Activated CD4-positive, alpha-beta T cell treated with anti-CD3 and anti-CD28 coated beads for 36 hours (primary cell): ENCODE measurements at regions not wholly inside any gene's neighbourhood (a gene's known extent, or its start where the extent isn't known, plus 50 kb on each side); places are given as distances from the start of the nearest gene placed in this dataset.

Experiments
- ATAC-seq: fragments of 200-7000 bp; cut with Tn5 transposase; one replicate; pipeline ENCODE4 v1.10.0; 2021; ENCODE audit warnings: mild to moderate bottlenecking, moderate library complexity
- CTCF ChIA-PET: fragments of 350-600 bp; sonication (Branson Sonifier 250); formaldehyde crosslinking; loops from one replicate; lab custom pipeline; 2021; ENCODE audit warnings: antibody characterized with exemption; lab: Charles Lee
- POLR2A ChIA-PET: fragments of 350-600 bp; sonication (Branson Sonifier 250); formaldehyde crosslinking; loops from one replicate; lab custom pipeline; 2021; ENCODE audit warnings: antibody characterized with exemption, inconsistent platforms; lab: Charles Lee
- DNase-seq: peaks from one replicate; pipeline ENCODE4 v3.0.0-alpha.2; 2020
- H3K27ac Mint-ChIP-seq: one replicate; pipeline ENCODE4 v1.8.0; 2021; ENCODE audit warnings: mixed read lengths
- H3K27me3 Mint-ChIP-seq: one replicate; pipeline ENCODE4 v1.8.0; 2021; ENCODE audit warnings: mixed read lengths
- H3K36me3 Mint-ChIP-seq: one replicate; pipeline ENCODE4 v1.8.0; 2021; ENCODE audit warnings: low read depth, mixed read lengths
- H3K4me1 Mint-ChIP-seq: one replicate; pipeline ENCODE4 v1.8.0; 2021; ENCODE audit warnings: mixed read lengths
- H3K4me3 Mint-ChIP-seq: one replicate; pipeline ENCODE4 v1.8.0; 2021; ENCODE audit warnings: mild to moderate bottlenecking, moderate library complexity, mixed read lengths
- H3K9me3 Mint-ChIP-seq: one replicate; pipeline ENCODE4 v1.8.0; 2021; ENCODE audit warnings: low read depth, mixed read lengths
- intact Hi-C, 2 experiments: fragments of 100-400 bp; cut with DNase I in 1 of 2; cut with micrococcal nuclease in 1 of 2; formaldehyde crosslinking; loops; one replicate each; pipeline versions ENCODE4 v1.14.2 to v1.15.1; 2022 to 2024; cut with DNase I, micrococcal nuclease

DNA sequence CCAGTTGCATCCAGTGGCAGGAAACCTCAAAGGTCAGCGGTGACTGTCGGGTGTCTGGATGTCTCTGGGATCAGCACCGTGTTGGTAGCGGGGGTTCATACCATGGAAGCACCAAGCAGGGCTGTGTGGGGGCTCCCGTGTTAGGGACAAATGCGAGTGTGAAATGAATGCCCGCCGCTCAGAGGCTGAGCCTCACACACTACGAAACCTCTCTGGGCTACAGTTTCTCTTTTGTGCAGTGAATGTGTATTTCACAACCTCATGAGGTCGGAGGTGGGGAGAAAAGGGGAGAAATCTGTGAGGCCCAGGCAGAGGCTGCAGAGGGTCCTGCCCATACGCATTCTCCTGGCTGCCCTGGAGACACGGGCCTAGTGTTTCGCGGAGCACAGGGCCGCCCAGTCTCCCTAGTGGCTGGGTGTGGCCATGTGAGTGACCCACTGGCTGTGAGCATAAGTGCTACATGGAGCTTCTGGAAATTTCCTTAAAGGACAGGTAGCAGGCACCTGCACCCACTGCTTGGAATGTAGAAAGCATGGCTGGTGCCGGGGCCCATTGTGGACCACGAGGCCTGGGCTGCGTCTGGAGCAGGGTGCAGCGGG is 138.0 kb upstream of the GLI2 start:
- Mint-ChIP-seq H3K9me3 (no peaks in the 10 kb centered on the region), H3K4me1 (no peaks in the 10 kb centered on the region), H3K27ac (no peak overlapping the region), H3K4me3 (no peak overlapping the region), H3K36me3 (no peaks in the 10 kb centered on the region), H3K27me3 (no peaks in the 10 kb centered on the region)
- intact Hi-C loops = no loop called here
- CTCF ChIA-PET = no interaction called here
- ATAC-seq (no peak), DNase-seq (no peak)
- POLR2A ChIA-PET = no interaction called here

- Mint-ChIP-seq H3K27me3 (no peaks in the 10 kb centered on the region), H3K36me3 (no peaks in the 10 kb centered on the region), H3K27ac (no peak overlapping the region), H3K4me3 (no peak overlapping the region), H3K4me1 (no peaks in the 10 kb centered on the region), H3K9me3 (no peaks in the 10 kb centered on the region)
- ChIA-PET CTCF (no interaction called here), POLR2A (no interaction called here)
- intact Hi-C loops = no loop called here
- no peak for DNase-seq
- no peak for ATAC-seq
Measured at GRCh38 chr2:120598416-120598815, 137.3 kb upstream of the GLI2 start.

DNA sequence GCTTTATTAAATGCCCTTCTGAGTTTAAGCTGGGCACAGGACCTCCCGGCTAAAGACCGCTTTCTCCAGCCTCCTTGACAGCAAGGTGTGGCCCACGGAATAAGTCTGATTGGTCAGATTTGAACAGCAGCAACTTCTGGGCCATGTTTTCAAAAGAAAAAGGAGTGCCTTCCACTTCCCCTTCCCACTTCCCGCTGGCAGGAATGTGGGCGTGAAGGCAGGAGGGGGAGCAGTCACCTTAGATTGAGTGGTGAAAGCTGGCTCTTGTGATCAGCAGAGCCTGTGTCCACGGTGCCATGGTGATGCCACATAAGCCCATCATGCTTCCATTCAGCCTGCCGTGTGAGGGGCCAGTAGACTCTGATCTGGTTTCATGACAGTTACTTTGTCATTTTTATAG is 136.6 kb upstream of the GLI2 start:
- ChIA-PET POLR2A (no interaction called here), CTCF (no interaction called here)
- Mint-ChIP-seq H3K4me1 (no peaks in the 10 kb centered on the region), H3K27me3 (no peaks in the 10 kb centered on the region), H3K27ac (no peak overlapping the region), H3K36me3 (no peaks in the 10 kb centered on the region), H3K9me3 (no peaks in the 10 kb centered on the region), H3K4me3 (no peak overlapping the region)
- ATAC-seq (no peak), DNase-seq (no peak)
- intact Hi-C loops = no loop called here

- H3K27me3 Mint-ChIP-seq = peaks cover 2% of the 10 kb centered on the region
- H3K27ac Mint-ChIP-seq = no peak overlapping the region
- no peaks in the 10 kb centered on the region for H3K36me3 Mint-ChIP-seq
- no peak overlapping the region for H3K4me3 Mint-ChIP-seq
- CTCF ChIA-PET = interaction anchor here (0.6 kb wide), 1 partner anchor 627 kb away, joined by 3 read pairs; no protein-coding TSS in a partner anchor
- ATAC-seq (no peak), DNase-seq (no peak)
- intact Hi-C loops = no loop called here
- POLR2A ChIA-PET = no interaction called here
- no peaks in the 10 kb centered on the region for H3K4me1 Mint-ChIP-seq
- no peaks in the 10 kb centered on the region for H3K9me3 Mint-ChIP-seq
Measured at GRCh38 chr2:120599656-120600055, 136.0 kb upstream of the GLI2 start.

DNA sequence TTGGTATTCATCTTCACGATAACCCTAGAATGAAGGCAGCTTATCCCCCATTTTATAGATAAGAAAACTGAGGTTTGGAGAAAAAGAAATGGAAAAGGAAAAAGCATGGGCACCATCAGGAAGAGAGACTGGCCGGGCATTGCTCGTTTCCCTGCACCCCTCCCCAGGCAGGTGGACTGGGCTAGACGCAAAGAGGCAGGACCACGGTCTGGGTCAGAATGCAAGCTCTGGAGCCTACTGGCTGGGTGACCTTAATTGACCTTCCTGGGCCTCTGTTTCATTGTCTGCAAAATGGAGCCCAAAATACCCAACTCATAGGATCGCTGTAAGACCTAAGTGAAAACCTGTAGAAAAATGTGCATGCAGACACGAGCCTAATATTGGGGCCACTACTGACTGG is 135.3 kb upstream of the GLI2 start:
- H3K9me3 Mint-ChIP-seq = no peaks in the 10 kb centered on the region
- intact Hi-C loops = no loop called here

GRCh38 chr2:120600786-120601185 is 134.9 kb upstream of the GLI2 start:
- ChIA-PET CTCF (no interaction called here), POLR2A (no interaction called here)
- H3K9me3 Mint-ChIP-seq = no peaks in the 10 kb centered on the region
- H3K27me3 Mint-ChIP-seq = peaks cover 6% of the 10 kb centered on the region
- no peaks in the 10 kb centered on the region for H3K4me1 Mint-ChIP-seq
- intact Hi-C loops = no loop called here
- H3K27ac Mint-ChIP-seq = no peak overlapping the region
- no peaks in the 10 kb centered on the region for H3K36me3 Mint-ChIP-seq
- DNase-seq = no peak
- H3K4me3 Mint-ChIP-seq = no peak overlapping the region
- no peak for ATAC-seq

More for the DNA sequence above, 135.3 kb upstream of the GLI2 start:
- ChIA-PET POLR2A (no interaction called here), CTCF (interaction anchor here (0.6 kb wide), 1 partner anchor 628 kb away, joined by 3 read pairs; no protein-coding TSS in a partner anchor)
- Mint-ChIP-seq H3K36me3 (no peaks in the 10 kb centered on the region), H3K4me1 (no peaks in the 10 kb centered on the region), H3K27ac (no peak overlapping the region), H3K27me3 (peaks cover 2% of the 10 kb centered on the region), H3K4me3 (no peak overlapping the region)
- ATAC-seq (no peak), DNase-seq (no peak)

DNA sequence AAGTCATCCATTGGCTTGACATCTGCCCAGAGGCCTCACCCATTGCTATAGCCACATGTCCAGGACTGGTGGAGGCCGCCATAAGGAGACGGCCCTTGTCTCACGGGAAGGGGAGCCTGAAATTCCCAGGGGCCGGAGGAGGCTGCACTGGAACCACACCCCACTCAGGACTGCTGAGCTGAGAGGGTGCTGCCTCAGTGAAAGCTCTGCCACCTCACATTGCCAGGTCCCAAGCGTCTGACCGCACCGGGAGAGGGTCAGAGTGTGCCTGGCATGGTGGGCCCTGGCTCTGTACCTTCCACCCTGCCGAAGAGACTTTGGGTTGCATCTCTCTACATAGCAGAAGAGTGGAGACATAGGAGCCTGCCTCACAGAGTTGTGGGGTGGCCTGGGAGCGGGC is 134.1 kb upstream of the GLI2 start:
- POLR2A ChIA-PET = no interaction called here
- no peaks in the 10 kb centered on the region for H3K9me3 Mint-ChIP-seq

GRCh38 chr2:120602251-120602650 is 133.4 kb upstream of the GLI2 start:
- no peak for ATAC-seq
- POLR2A ChIA-PET = no interaction called here

More for the DNA sequence above, 134.1 kb upstream of the GLI2 start:
- intact Hi-C loops = no loop called here
- no peak for DNase-seq
- Mint-ChIP-seq H3K27me3 (peaks cover 6% of the 10 kb centered on the region), H3K36me3 (no peaks in the 10 kb centered on the region), H3K4me3 (no peak overlapping the region), H3K4me1 (no peaks in the 10 kb centered on the region), H3K27ac (no peak overlapping the region)
- CTCF ChIA-PET = interaction anchor here (0.6 kb wide), 1 partner anchor 15 kb away, joined by 3 read pairs; no protein-coding TSS in a partner anchor
- ATAC-seq = no peak

GRCh38 chr2:120604767-120605166 is 130.9 kb upstream of the GLI2 start:
- Mint-ChIP-seq H3K4me3 (no peak overlapping the region), H3K36me3 (no peaks in the 10 kb centered on the region), H3K4me1 (no peaks in the 10 kb centered on the region), H3K9me3 (no peaks in the 10 kb centered on the region), H3K27me3 (peaks cover 6% of the 10 kb centered on the region), H3K27ac (no peak overlapping the region)
- intact Hi-C loops = no loop called here
- ChIA-PET POLR2A (no interaction called here), CTCF (no interaction called here)
- ATAC-seq = no peak
- DNase-seq = no peak

More at GRCh38 chr2:120602251-120602650, 133.4 kb upstream of the GLI2 start:
- H3K9me3 Mint-ChIP-seq = no peaks in the 10 kb centered on the region
- CTCF ChIA-PET = interaction anchor here (0.6 to 0.7 kb wide), 3 partner anchors 16 to 780 kb away, joined by 3 to 4 read pairs (median 4); no protein-coding TSS in a partner anchor
- no peak overlapping the region for H3K27ac Mint-ChIP-seq
- H3K36me3 Mint-ChIP-seq = no peaks in the 10 kb centered on the region
- intact Hi-C loops = no loop called here
- no peak for DNase-seq
- H3K27me3 Mint-ChIP-seq = peaks cover 6% of the 10 kb centered on the region
- H3K4me3 Mint-ChIP-seq = no peak overlapping the region
- no peaks in the 10 kb centered on the region for H3K4me1 Mint-ChIP-seq

DNA sequence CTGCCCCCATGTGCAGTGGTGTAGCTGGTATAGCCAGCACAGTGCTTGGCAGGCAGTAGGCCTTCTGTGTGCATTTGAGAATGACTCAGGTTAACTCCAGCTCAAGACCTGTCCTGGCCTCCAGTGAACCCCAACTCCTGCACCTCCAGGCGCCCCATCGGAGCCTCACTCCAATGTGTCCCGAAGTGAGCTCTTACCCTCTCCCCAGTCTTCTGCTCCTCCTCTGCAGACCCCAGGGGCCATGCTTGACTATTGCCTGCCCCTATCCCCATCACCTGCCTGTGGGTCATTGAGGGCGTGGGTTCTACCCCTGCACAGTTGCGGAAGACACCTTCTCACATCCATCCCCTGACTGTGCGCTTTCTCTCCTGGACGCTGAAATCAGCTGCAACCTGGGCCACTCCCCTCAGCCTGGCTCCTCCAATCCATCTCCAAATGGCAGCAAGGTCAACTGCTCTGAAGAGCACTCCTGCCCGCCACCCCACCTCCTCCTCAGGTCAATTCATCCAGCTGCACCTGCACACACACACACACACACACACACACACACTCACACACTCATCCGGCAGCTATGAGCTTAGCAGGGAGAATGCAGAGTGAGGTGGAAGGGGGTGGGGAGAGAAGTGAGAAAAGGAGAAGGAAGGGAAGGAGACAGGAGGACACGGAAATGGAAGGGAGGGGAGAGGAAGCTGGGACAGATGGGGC is 130.3 kb upstream of the GLI2 start:
- Mint-ChIP-seq H3K4me1 (no peaks in the 10 kb centered on the region), H3K4me3 (no peak overlapping the region), H3K9me3 (no peaks in the 10 kb centered on the region), H3K27ac (no peak overlapping the region), H3K36me3 (no peaks in the 10 kb centered on the region), H3K27me3 (peaks cover 6% of the 10 kb centered on the region)
- POLR2A ChIA-PET = no interaction called here
- intact Hi-C loops = no loop called here
- ATAC-seq (no peak), DNase-seq (no peak)
- CTCF ChIA-PET = no interaction called here

DNA sequence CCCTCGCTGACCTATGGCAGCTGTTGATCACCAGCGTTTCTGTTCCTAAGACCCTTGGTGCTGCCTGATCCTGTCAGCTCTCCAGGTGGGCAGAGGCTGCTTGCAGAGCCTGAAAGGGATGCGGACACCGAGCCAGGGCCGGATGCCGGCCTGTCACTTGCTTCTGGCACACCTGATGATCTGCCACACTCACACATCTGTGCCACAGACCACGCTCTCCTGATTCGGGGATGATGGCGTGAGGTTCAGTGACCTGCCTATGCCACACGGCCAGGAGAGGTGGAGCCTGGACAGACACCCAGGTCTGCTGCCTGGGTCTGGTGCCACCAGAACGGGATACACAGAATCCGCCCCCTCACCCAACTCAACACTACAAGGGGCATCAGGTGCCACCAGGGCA is 129.4 kb upstream of the GLI2 start:
- ATAC-seq (no peak), DNase-seq (no peak)
- Mint-ChIP-seq H3K4me1 (no peaks in the 10 kb centered on the region), H3K27ac (no peak overlapping the region), H3K4me3 (no peak overlapping the region), H3K9me3 (no peaks in the 10 kb centered on the region), H3K36me3 (no peaks in the 10 kb centered on the region), H3K27me3 (peaks cover 6% of the 10 kb centered on the region)
- POLR2A ChIA-PET = no interaction called here
- CTCF ChIA-PET = no interaction called here
- intact Hi-C loops = no loop called here

DNA sequence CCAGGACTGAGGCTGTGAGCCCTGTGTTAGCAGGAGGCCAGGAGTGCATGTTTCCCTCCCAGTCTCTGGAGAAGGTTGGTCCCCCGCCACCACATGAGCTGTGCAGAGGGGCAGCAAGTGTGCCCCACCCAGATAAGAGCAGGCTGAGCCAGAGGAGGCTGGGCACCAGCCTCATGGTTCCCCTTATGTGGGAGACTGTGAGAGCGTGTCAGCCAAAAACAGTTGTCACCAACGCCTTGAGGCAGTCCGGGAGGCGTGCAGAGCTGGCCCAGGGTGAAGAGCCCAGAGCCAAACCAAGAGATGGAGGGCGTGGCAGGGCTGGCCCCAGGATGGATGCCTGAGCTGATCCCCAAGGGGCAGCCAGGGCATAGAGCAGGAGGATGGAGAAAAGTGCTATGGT is 128.7 kb upstream of the GLI2 start:
- Mint-ChIP-seq H3K27me3 (peaks cover 6% of the 10 kb centered on the region), H3K9me3 (no peaks in the 10 kb centered on the region), H3K36me3 (no peaks in the 10 kb centered on the region), H3K27ac (no peak overlapping the region), H3K4me3 (no peak overlapping the region), H3K4me1 (no peaks in the 10 kb centered on the region)
- ChIA-PET POLR2A (no interaction called here), CTCF (no interaction called here)
- no peak for ATAC-seq
- intact Hi-C loops = no loop called here
- no peak for DNase-seq
